HG03521 (cell line): ENCODE measurements at regions not wholly inside any gene's neighbourhood (a gene's known extent, or its start where the extent isn't known, plus 50 kb on each side); places are given as distances from the start of the nearest gene placed in this dataset.

Source experiments
- ATAC-seq: cut with Tn5 transposase; IDR thresholded peaks from one replicate; pipeline ENCODE4 v1.9.1; 2021; ENCODE audit warnings: mild to moderate bottlenecking, moderate library complexity; ENCODE audit not compliant: unreplicated experiment

GRCh38 chr2:62284471-62284870 lies 88.6 kb downstream of the B3GNT2 start:
- ATAC-seq: no peak

- no peak for ATAC-seq
Measured at GRCh38 chr2:62283147-62283546, 87.2 kb downstream of the B3GNT2 start.

GRCh38 chr2:62281663-62282062 lies 85.7 kb downstream of the B3GNT2 start:
- ATAC-seq: no peak

- ATAC-seq: no peak
Measured at GRCh38 chr2:62277688-62278087, 81.8 kb downstream of the B3GNT2 start.
